ENCODE measurements at regions not wholly inside any gene's neighbourhood (a gene's known extent, or its start where the extent isn't known, plus 50 kb on each side); places are given as distances from the start of the nearest gene placed in this dataset.

DNA sequence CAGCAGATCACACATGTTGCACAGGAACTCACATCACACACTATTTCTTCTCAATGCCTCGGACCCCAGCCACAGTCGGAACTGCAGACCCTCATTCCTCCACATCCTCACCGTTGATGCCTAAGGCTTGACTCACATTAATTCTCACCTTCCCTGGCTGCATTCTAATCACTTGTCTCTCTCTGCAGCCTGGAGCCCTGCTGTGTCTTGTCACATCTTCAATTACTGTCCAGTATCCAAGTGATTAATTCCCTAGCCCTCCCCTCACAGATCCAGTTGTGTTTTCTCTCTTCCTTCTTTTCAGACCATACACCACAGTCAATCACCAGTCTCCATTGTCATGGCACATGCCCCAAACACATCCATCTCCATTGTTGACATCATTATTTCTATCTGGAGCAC, 592.4 kb upstream of the IGFBP3 start:
- TF ChIP-seq, protein P1, sequence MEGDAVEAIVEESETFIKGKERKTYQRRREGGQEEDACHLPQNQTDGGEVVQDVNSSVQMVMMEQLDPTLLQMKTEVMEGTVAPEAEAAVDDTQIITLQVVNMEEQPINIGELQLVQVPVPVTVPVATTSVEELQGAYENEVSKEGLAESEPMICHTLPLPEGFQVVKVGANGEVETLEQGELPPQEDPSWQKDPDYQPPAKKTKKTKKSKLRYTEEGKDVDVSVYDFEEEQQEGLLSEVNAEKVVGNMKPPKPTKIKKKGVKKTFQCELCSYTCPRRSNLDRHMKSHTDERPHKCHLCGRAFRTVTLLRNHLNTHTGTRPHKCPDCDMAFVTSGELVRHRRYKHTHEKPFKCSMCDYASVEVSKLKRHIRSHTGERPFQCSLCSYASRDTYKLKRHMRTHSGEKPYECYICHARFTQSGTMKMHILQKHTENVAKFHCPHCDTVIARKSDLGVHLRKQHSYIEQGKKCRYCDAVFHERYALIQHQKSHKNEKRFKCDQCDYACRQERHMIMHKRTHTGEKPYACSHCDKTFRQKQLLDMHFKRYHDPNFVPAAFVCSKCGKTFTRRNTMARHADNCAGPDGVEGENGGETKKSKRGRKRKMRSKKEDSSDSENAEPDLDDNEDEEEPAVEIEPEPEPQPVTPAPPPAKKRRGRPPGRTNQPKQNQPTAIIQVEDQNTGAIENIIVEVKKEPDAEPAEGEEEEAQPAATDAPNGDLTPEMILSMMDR (IDR thresholded peaks at IDR 0.05) = no peak
- TF ChIP-seq POLR2A (IDR thresholded peaks at IDR 0.05) = no peak

Data from heart left ventricle (tissue), 13 donors.